ENCODE measurements at regions not wholly inside any gene's neighbourhood (a gene's known extent, or its start where the extent isn't known, plus 50 kb on each side); places are given as distances from the start of the nearest gene placed in this dataset.

GRCh38 chr9:119801311-119801710 lies 432.1 kb upstream of the BRINP1 start:
- Histone ChIP-seq H4K20me1 (ENCODE audit: insufficient read depth, low read length) (no peaks in the 10 kb centered on the region), H3K4me2 (ENCODE audit: low read length) (no peak overlapping the region), H3K27ac (ENCODE audit: low read length) (no peak overlapping the region), H3K9ac (ENCODE audit: low read length) (no peak overlapping the region), H3K27me3 (ENCODE audit: low read depth, low read length) (no peaks in the 10 kb centered on the region), H3K4me3 (ENCODE audit: low read length) (no peak overlapping the region), H3K4me1 (ENCODE audit: low read length) (no peaks in the 10 kb centered on the region), H3K9me3 (ENCODE audit: insufficient read depth, low read length) (no peaks in the 10 kb centered on the region), H2AFZ (ENCODE audit: low read depth, low read length) (no peak overlapping the region), H3K79me2 (ENCODE audit: low read length) (no peaks in the 10 kb centered on the region), H3K36me3 (replicated peaks; ENCODE audit: low read depth, low read length) (no peaks in the 10 kb centered on the region)
- TF ChIP-seq CTCF (IDR thresholded peaks at IDR 0.05; ENCODE audit: low read depth, low read length) (no peak), EZH2phosphoT487 (IDR thresholded peaks at IDR 0.05; ENCODE audit: low read depth) (no peak)

GRCh38 chr9:119795395-119795794 lies 426.2 kb upstream of the BRINP1 start:
- Histone ChIP-seq H3K27ac (ENCODE audit: low read length) (no peak overlapping the region), H3K27me3 (ENCODE audit: low read depth, low read length) (peaks cover 12% of the 10 kb centered on the region; the same call in 1 of the 2 replicates), H3K4me3 (ENCODE audit: low read length) (no peak overlapping the region), H3K4me2 (ENCODE audit: low read length) (no peak overlapping the region), H3K36me3 (replicated peaks; ENCODE audit: low read depth, low read length) (no peaks in the 10 kb centered on the region), H4K20me1 (ENCODE audit: insufficient read depth, low read length) (no peaks in the 10 kb centered on the region), H3K9me3 (ENCODE audit: insufficient read depth, low read length) (no peaks in the 10 kb centered on the region), H3K4me1 (ENCODE audit: low read length) (no peaks in the 10 kb centered on the region), H3K9ac (ENCODE audit: low read length) (no peak overlapping the region), H2AFZ (ENCODE audit: low read depth, low read length) (no peak overlapping the region), H3K79me2 (ENCODE audit: low read length) (no peaks in the 10 kb centered on the region)
- no peak for TF ChIP-seq CTCF (IDR thresholded peaks at IDR 0.05; ENCODE audit: low read depth, low read length)
- TF ChIP-seq EZH2phosphoT487 (IDR thresholded peaks at IDR 0.05; ENCODE audit: low read depth) = no peak

GRCh38 chr9:119794836-119795235 lies 425.6 kb upstream of the BRINP1 start:
- H2AFZ ChIP-seq (ENCODE audit: low read depth, low read length) = no peak overlapping the region
- H3K9me3 ChIP-seq (ENCODE audit: insufficient read depth, low read length) = no peaks in the 10 kb centered on the region
- no peaks in the 10 kb centered on the region for H4K20me1 ChIP-seq (ENCODE audit: insufficient read depth, low read length)
- H3K36me3 ChIP-seq (replicated peaks; ENCODE audit: low read depth, low read length) = no peaks in the 10 kb centered on the region
- no peak overlapping the region for H3K9ac ChIP-seq (ENCODE audit: low read length)
- no peak overlapping the region for H3K27ac ChIP-seq (ENCODE audit: low read length)
- TF ChIP-seq CTCF (IDR thresholded peaks at IDR 0.05; ENCODE audit: low read depth, low read length) (no peak), EZH2phosphoT487 (IDR thresholded peaks at IDR 0.05; ENCODE audit: low read depth) (no peak)
- no peaks in the 10 kb centered on the region for H3K79me2 ChIP-seq (ENCODE audit: low read length)
- H3K4me2 ChIP-seq (ENCODE audit: low read length) = no peak overlapping the region
- H3K27me3 ChIP-seq (ENCODE audit: low read depth, low read length) = peaks cover 12% of the 10 kb centered on the region; the same call in 1 of the 2 replicates
- H3K4me1 ChIP-seq (ENCODE audit: low read length) = no peaks in the 10 kb centered on the region
- no peak overlapping the region for H3K4me3 ChIP-seq (ENCODE audit: low read length)

GRCh38 chr9:119793218-119793617 lies 424.0 kb upstream of the BRINP1 start:
- Histone ChIP-seq H3K79me2 (ENCODE audit: low read length) (no peaks in the 10 kb centered on the region), H3K36me3 (replicated peaks; ENCODE audit: low read depth, low read length) (no peaks in the 10 kb centered on the region), H4K20me1 (ENCODE audit: insufficient read depth, low read length) (no peaks in the 10 kb centered on the region), H3K27me3 (ENCODE audit: low read depth, low read length) (peaks cover 12% of the 10 kb centered on the region; the same call in 1 of the 2 replicates), H3K4me2 (ENCODE audit: low read length) (no peak overlapping the region), H2AFZ (ENCODE audit: low read depth, low read length) (no peak overlapping the region), H3K4me3 (ENCODE audit: low read length) (no peak overlapping the region), H3K9me3 (ENCODE audit: insufficient read depth, low read length) (no peaks in the 10 kb centered on the region), H3K27ac (ENCODE audit: low read length) (no peak overlapping the region), H3K9ac (ENCODE audit: low read length) (no peak overlapping the region), H3K4me1 (ENCODE audit: low read length) (no peaks in the 10 kb centered on the region)
- TF ChIP-seq CTCF (IDR thresholded peaks at IDR 0.05; ENCODE audit: low read depth, low read length) (no peak), EZH2phosphoT487 (IDR thresholded peaks at IDR 0.05; ENCODE audit: low read depth) (no peak)

Data from OCI-LY3 (cell line).